Stomach (tissue), 4 donors: ENCODE measurements at regions not wholly inside any gene's neighbourhood (a gene's known extent, or its start where the extent isn't known, plus 50 kb on each side); places are given as distances from the start of the nearest gene placed in this dataset.

Experiments
- EP300 ChIP-seq: sonication (generic); formaldehyde crosslinking; IDR thresholded peaks from one replicate; pipeline ENCODE4 v1.6.1; 2017; ENCODE audit warnings: antibody characterized with exemption
- POLR2A ChIP-seq, 4 donors: fragments of 450-650 bp; IDR thresholded peaks; one replicate each; pipeline ENCODE4 v1.6.1; 2016; ENCODE audit warnings: antibody characterized with exemption in 4 of 4, control low read depth in 2 of 4, mild to moderate bottlenecking in 1 of 4, moderate library complexity in 1 of 4
- TF ChIP-seq, protein P1 (sequence below), 7 experiments: fragments of 450-650 bp in 4 of 7; fragments of 200-600 bp in 3 of 7; sonication (generic) in 3 of 7; IDR thresholded peaks; one replicate each; pipeline ENCODE4 v1.5.1; 2016 to 2019; ENCODE audit warnings: antibody characterized with exemption in 7 of 7, control low read depth in 2 of 7, mild to moderate bottlenecking in 1 of 7

DNA sequence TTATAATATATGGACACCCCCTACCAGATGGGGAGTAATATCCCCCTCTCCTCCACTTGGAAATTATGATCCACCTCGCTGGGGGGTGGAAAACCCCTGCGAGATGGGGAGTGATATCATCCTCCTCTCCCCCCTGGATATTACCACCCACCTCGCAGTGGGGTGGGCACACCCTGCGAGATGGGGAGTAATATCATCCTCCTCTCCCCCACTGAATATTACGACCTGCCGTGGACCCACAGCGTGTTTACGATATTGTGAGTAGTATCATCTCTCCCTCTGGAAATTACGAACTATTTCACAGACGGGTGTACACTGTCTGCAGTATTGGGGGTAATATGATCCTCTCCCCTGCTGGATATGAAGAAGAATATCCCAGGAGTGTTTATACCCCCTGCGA is 228.3 kb upstream of the WSCD1 start:
- TF ChIP-seq, protein P1, sequence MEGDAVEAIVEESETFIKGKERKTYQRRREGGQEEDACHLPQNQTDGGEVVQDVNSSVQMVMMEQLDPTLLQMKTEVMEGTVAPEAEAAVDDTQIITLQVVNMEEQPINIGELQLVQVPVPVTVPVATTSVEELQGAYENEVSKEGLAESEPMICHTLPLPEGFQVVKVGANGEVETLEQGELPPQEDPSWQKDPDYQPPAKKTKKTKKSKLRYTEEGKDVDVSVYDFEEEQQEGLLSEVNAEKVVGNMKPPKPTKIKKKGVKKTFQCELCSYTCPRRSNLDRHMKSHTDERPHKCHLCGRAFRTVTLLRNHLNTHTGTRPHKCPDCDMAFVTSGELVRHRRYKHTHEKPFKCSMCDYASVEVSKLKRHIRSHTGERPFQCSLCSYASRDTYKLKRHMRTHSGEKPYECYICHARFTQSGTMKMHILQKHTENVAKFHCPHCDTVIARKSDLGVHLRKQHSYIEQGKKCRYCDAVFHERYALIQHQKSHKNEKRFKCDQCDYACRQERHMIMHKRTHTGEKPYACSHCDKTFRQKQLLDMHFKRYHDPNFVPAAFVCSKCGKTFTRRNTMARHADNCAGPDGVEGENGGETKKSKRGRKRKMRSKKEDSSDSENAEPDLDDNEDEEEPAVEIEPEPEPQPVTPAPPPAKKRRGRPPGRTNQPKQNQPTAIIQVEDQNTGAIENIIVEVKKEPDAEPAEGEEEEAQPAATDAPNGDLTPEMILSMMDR (IDR thresholded peaks at IDR 0.05) = no peak
- TF ChIP-seq EP300 (no peak), POLR2A (IDR thresholded peaks at IDR 0.05) (no peak)
